ENCODE measurements at regions not wholly inside any gene's neighbourhood (a gene's known extent, or its start where the extent isn't known, plus 50 kb on each side); places are given as distances from the start of the nearest gene placed in this dataset.
A peak's percentile ranks its signal among the peaks of the same experiment; 100 is the strongest.
"Not testable (repeated sequence)": the region's sequence is repeated elsewhere in the genome, so short reads cannot be mapped to it uniquely, and the experiment has no call there.

GRCh38 chr1:192497214-192497794 lies 78.3 kb upstream of the RGS1 start:
- TF ChIP-seq CTCF (IDR thresholded peaks at IDR 0.05; ENCODE audit: insufficient read depth, low read depth, low read length), result no peak
- H3K27me3 ChIP-seq (ENCODE audit: control insufficient read depth, insufficient read depth, low read length), result no peaks in the 10 kb centered on the region
- H3K36me3 ChIP-seq (ENCODE audit: control insufficient read depth, insufficient read depth, low read length), result no peaks in the 10 kb centered on the region
- H3K4me3 ChIP-seq (ENCODE audit: low read depth, low read length), result no peak overlapping the region
- no peak for DNase-seq (ENCODE audit: low read depth)
- POLR2A ChIA-PET, result no interaction called here
- CTCF ChIA-PET, result interaction anchor here (0.6 to 1.5 kb wide), 3 partner anchors 10 to 645 kb away, joined by 3 read pairs; no protein-coding TSS in a partner anchor

- H3K27me3 ChIP-seq (ENCODE audit: control insufficient read depth, insufficient read depth, low read length); POLR2A ChIA-PET; H3K4me3 ChIP-seq (ENCODE audit: low read depth, low read length); DNase-seq (ENCODE audit: low read depth); H3K36me3 ChIP-seq (ENCODE audit: control insufficient read depth, insufficient read depth, low read length): not testable (repeated sequence)
- CTCF ChIA-PET, result interaction anchor here (1.5 kb wide), 1 partner anchor 9 kb away, joined by 3 read pairs; no protein-coding TSS in a partner anchor
Measured at GRCh38 chr1:192498092-192498491, 77.5 kb upstream of the RGS1 start.

- H3K27me3 ChIP-seq (ENCODE audit: control insufficient read depth, insufficient read depth, low read length); POLR2A ChIA-PET; DNase-seq (ENCODE audit: low read depth); H3K4me3 ChIP-seq (ENCODE audit: low read depth, low read length); H3K36me3 ChIP-seq (ENCODE audit: control insufficient read depth, insufficient read depth, low read length); CTCF ChIA-PET: not testable (repeated sequence)
Measured at GRCh38 chr1:192499061-192499581, 76.5 kb upstream of the RGS1 start.

- POLR2A ChIA-PET; H3K4me3 ChIP-seq (ENCODE audit: low read depth, low read length); H3K27me3 ChIP-seq (ENCODE audit: control insufficient read depth, insufficient read depth, low read length); CTCF ChIA-PET; H3K36me3 ChIP-seq (ENCODE audit: control insufficient read depth, insufficient read depth, low read length); DNase-seq (ENCODE audit: low read depth): not testable (repeated sequence)
Measured at GRCh38 chr1:192500541-192500940, 75.0 kb upstream of the RGS1 start.

- H3K27me3 ChIP-seq (ENCODE audit: control insufficient read depth, insufficient read depth, low read length), result no peaks in the 10 kb centered on the region
- CTCF ChIA-PET, result interaction anchor here (0.5 to 1.4 kb wide), 5 partner anchors 9 to 105 kb away, joined by 3 to 4 read pairs (median 3); no protein-coding TSS in a partner anchor
- no peak overlapping the region for H3K4me3 ChIP-seq (ENCODE audit: low read depth, low read length)
- H3K36me3 ChIP-seq (ENCODE audit: control insufficient read depth, insufficient read depth, low read length), result no peaks in the 10 kb centered on the region
- peak; percentile 38; the same call in 1 of the 2 replicates for TF ChIP-seq CTCF (IDR thresholded peaks at IDR 0.05; ENCODE audit: insufficient read depth, low read depth, low read length)
- POLR2A ChIA-PET, result interaction anchor here (0.6 kb wide), 1 partner anchor 18 kb away, joined by 3 read pairs; no protein-coding TSS in a partner anchor
- DNase-seq (ENCODE audit: low read depth), result no peak
Measured at GRCh38 chr1:192506741-192507155, 68.8 kb upstream of the RGS1 start.

GRCh38 chr1:192512426-192513162 lies 63.0 kb upstream of the RGS1 start:
- no peak overlapping the region for H3K4me3 ChIP-seq (ENCODE audit: low read depth, low read length)
- no peak for TF ChIP-seq CTCF (IDR thresholded peaks at IDR 0.05; ENCODE audit: insufficient read depth, low read depth, low read length)
- POLR2A ChIA-PET, result no interaction called here
- CTCF ChIA-PET, result interaction anchor here (0.7 kb wide), 1 partner anchor 11 kb away, joined by 3 read pairs; no protein-coding TSS in a partner anchor
- H3K27me3 ChIP-seq (ENCODE audit: control insufficient read depth, insufficient read depth, low read length), result no peaks in the 10 kb centered on the region
- no peaks in the 10 kb centered on the region for H3K36me3 ChIP-seq (ENCODE audit: control insufficient read depth, insufficient read depth, low read length)
- no peak for DNase-seq (ENCODE audit: low read depth)

All from BJ (cell line).